Liver (tissue), 8 donors: ENCODE measurements at regions not wholly inside any gene's neighbourhood (a gene's known extent, or its start where the extent isn't known, plus 50 kb on each side); places are given as distances from the start of the nearest gene placed in this dataset.

ENCODE experiments used
- DNase-seq: peaks from one replicate; pipeline ENCODE4 v3.0.0-alpha.2; 2017; ENCODE audit warnings: low spot score
- H3K27ac ChIP-seq, 2 donors: one replicate each; pipeline ENCODE4 v1.7.0; 2013; ENCODE audit warnings: inconsistent platforms in 2 of 2, low read length in 2 of 2, control low read depth in 1 of 2, low read depth in 1 of 2, mild to moderate bottlenecking in 1 of 2
- H3K27me3 ChIP-seq, 4 donors: one replicate each; pipeline versions ENCODE4 v1.6.1 to v1.7.0; 2013; ENCODE audit warnings: low read length in 3 of 4, inconsistent platforms in 1 of 4, mild to moderate bottlenecking in 1 of 4, moderate library complexity in 1 of 4; ENCODE audit not compliant: control insufficient read depth in 4 of 4, insufficient read depth in 4 of 4
- H3K36me3 ChIP-seq, 4 donors: one replicate each; pipeline versions ENCODE4 v1.6.1 to v1.7.0; 2013; ENCODE audit warnings: low read length in 3 of 4, mild to moderate bottlenecking in 3 of 4, low read depth in 1 of 4, moderate library complexity in 1 of 4; ENCODE audit not compliant: control insufficient read depth in 4 of 4, insufficient read depth in 3 of 4
- H3K4me1 ChIP-seq, 4 donors: one replicate each; pipeline versions ENCODE4 v1.6.1 to v1.7.0; 2013; ENCODE audit warnings: low read length in 3 of 4, mild to moderate bottlenecking in 3 of 4, moderate library complexity in 1 of 4; ENCODE audit not compliant: control insufficient read depth in 4 of 4, insufficient read depth in 4 of 4
- H3K4me3 ChIP-seq, 3 donors: one replicate each; pipeline versions ENCODE4 v1.6.1 to v1.7.0; 2013; ENCODE audit warnings: low read length in 3 of 3, control low read depth in 1 of 3, low read depth in 1 of 3, mild to moderate bottlenecking in 1 of 3
- H3K9ac ChIP-seq, 2 donors: one replicate each; pipeline ENCODE4 v1.7.0; 2013; ENCODE audit warnings: low read length in 2 of 2, mild to moderate bottlenecking in 2 of 2, moderate library complexity in 2 of 2, control low read depth in 1 of 2, low read depth in 1 of 2
- H3K9me3 ChIP-seq, 4 donors: one replicate each; pipeline versions ENCODE4 v1.6.1 to v1.7.0; 2013; ENCODE audit warnings: low read length in 3 of 4; ENCODE audit not compliant: control insufficient read depth in 4 of 4
- ATF3 ChIP-seq: IDR thresholded peaks from 2 replicates; pipeline ENCODE4 v1.6.1; 2016; ENCODE audit warnings: antibody characterized with exemption
- CTCF ChIP-seq: fragments of 150-350 bp; IDR thresholded peaks from 2 replicates; pipeline ENCODE4 v1.5.1; 2017; ENCODE audit warnings: improper control_type of control experiment, low read depth, low read length; ENCODE audit not compliant: missing input control
- EGR1 ChIP-seq, 2 donors: IDR thresholded peaks; 2 replicates each; pipeline ENCODE4 v1.6.1; 2016 to 2018; ENCODE audit warnings: antibody characterized with exemption in 2 of 2, low read depth in 2 of 2
- FOXA1 ChIP-seq: IDR thresholded peaks from 2 replicates; pipeline ENCODE4 v1.6.1; 2016; ENCODE audit warnings: antibody characterized with exemption
- FOXA2 ChIP-seq: IDR thresholded peaks from 2 replicates; pipeline ENCODE4 v1.6.1; 2016; ENCODE audit warnings: antibody characterized with exemption
- GABPA ChIP-seq, 2 donors: IDR thresholded peaks in 1 of 2; conservative IDR thresholded peaks in 1 of 2; 2 replicates each; pipeline ENCODE4 v1.6.1; 2016; ENCODE audit warnings: antibody characterized with exemption in 2 of 2, mild to moderate bottlenecking in 1 of 2, moderate library complexity in 1 of 2
- HNF4A ChIP-seq, 2 donors: conservative IDR thresholded peaks; 2 replicates each; pipeline ENCODE4 v1.6.1; 2016; ENCODE audit warnings: antibody characterized with exemption in 2 of 2, mild to moderate bottlenecking in 2 of 2
- HNF4G ChIP-seq: IDR thresholded peaks from 2 replicates; pipeline ENCODE4 v1.6.1; 2016; ENCODE audit warnings: antibody characterized with exemption
- JUND ChIP-seq, 2 donors: IDR thresholded peaks; 2 replicates each; pipeline ENCODE4 v1.6.1; 2016; ENCODE audit warnings: antibody characterized with exemption in 2 of 2
- MAX ChIP-seq: IDR thresholded peaks from 2 replicates; pipeline ENCODE4 v1.6.1; 2016; ENCODE audit warnings: antibody characterized with exemption
- NR2F2 ChIP-seq: IDR thresholded peaks from 2 replicates; pipeline ENCODE4 v1.6.1; 2016; ENCODE audit warnings: antibody characterized with exemption
- RAD21 ChIP-seq, 2 donors: IDR thresholded peaks; 2 replicates each; pipeline ENCODE4 v1.6.1; 2016; ENCODE audit warnings: antibody characterized with exemption in 2 of 2, mild to moderate bottlenecking in 2 of 2
- RXRA ChIP-seq, 2 donors: IDR thresholded peaks; 2 replicates each; pipeline ENCODE4 v1.6.1; 2017 to 2018; ENCODE audit warnings: antibody characterized with exemption in 2 of 2, mild to moderate bottlenecking in 1 of 2
- SP1 ChIP-seq: IDR thresholded peaks from 2 replicates; pipeline ENCODE4 v1.6.1; 2018; ENCODE audit warnings: antibody characterized with exemption, mild to moderate bottlenecking
- TAF1 ChIP-seq: conservative IDR thresholded peaks from 2 replicates; pipeline ENCODE4 v1.6.1; 2016; ENCODE audit warnings: antibody characterized with exemption, mild to moderate bottlenecking
- YY1 ChIP-seq: IDR thresholded peaks from 2 replicates; pipeline ENCODE4 v1.6.1; 2016; ENCODE audit warnings: antibody characterized with exemption, mild to moderate bottlenecking
- ZBTB33 ChIP-seq: IDR thresholded peaks from 2 replicates; pipeline ENCODE4 v1.6.1; 2016; ENCODE audit warnings: antibody characterized with exemption
- WGBS: extraction: QIAGEN DNeasy Blood & Tissue Kit; methylation state at CpG from one replicate; pipeline ENCODE4 v1.1.7; 2013; 5-methylcytosine and 5-hydroxymethylcytosine counted together
- TF ChIP-seq, protein P1 (sequence below): IDR thresholded peaks from 2 replicates; pipeline ENCODE4 v1.6.1; 2016; ENCODE audit warnings: antibody characterized with exemption, mild to moderate bottlenecking
- donor health status: healthy.
- donor health status: healthy.
- donor health status: healthy.
- donor health status: healthy.
- donor health status: healthy.

DNA sequence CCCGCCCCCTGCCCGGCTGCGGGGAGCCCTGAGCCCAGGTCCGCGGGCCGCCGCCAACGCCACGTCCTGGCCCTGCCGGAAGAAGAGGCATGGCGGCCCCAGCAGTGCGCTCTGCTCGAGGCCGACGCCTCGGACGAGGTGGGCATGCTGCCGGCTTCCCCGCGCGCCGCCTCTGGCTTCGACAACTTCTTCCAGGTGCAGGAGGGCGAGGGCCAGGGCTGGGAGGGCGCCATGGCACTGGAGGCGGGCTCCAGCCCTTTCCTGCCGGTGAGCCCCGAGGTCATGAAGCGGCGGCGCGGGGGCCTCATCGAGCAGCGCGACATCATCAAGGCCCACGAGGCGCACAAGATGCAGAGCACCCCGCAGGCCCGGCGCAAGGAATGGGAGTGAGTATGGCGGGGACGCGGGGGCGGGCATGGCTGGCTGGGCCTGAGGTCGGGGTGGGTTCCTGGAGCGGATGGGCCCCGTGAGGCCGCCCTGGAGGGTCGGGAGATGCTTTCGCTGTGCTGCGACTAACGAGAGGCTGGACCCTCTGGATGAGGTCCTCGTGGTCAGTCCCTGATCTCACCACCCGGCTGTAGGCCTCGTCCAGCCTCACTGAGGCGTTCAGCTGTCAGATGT, 70.0 kb upstream of the CACNA1E start:
- Histone ChIP-seq H3K4me1 (no peaks in the 10 kb centered on the region), H3K27ac (no peak overlapping the region), H3K9me3 (no peaks in the 10 kb centered on the region), H3K27me3 (peaks cover 0 to 3% (median 0%) of the 10 kb centered on the region in 4 donors), H3K4me3 (no peak overlapping the region), H3K9ac (no peak overlapping the region), H3K36me3 (no peaks in the 10 kb centered on the region)
- DNase-seq, result no peak
- WGBS, result 92% methylated on average over 56 of the region's 56 CpGs
- no peak for TF ChIP-seq ATF3
- TF ChIP-seq JUND (IDR thresholded peaks at IDR 0.05), result no peak
- no peak for TF ChIP-seq NR2F2
- TF ChIP-seq FOXA1, result no peak
- TF ChIP-seq HNF4G, result no peak
- TF ChIP-seq, protein P1, sequence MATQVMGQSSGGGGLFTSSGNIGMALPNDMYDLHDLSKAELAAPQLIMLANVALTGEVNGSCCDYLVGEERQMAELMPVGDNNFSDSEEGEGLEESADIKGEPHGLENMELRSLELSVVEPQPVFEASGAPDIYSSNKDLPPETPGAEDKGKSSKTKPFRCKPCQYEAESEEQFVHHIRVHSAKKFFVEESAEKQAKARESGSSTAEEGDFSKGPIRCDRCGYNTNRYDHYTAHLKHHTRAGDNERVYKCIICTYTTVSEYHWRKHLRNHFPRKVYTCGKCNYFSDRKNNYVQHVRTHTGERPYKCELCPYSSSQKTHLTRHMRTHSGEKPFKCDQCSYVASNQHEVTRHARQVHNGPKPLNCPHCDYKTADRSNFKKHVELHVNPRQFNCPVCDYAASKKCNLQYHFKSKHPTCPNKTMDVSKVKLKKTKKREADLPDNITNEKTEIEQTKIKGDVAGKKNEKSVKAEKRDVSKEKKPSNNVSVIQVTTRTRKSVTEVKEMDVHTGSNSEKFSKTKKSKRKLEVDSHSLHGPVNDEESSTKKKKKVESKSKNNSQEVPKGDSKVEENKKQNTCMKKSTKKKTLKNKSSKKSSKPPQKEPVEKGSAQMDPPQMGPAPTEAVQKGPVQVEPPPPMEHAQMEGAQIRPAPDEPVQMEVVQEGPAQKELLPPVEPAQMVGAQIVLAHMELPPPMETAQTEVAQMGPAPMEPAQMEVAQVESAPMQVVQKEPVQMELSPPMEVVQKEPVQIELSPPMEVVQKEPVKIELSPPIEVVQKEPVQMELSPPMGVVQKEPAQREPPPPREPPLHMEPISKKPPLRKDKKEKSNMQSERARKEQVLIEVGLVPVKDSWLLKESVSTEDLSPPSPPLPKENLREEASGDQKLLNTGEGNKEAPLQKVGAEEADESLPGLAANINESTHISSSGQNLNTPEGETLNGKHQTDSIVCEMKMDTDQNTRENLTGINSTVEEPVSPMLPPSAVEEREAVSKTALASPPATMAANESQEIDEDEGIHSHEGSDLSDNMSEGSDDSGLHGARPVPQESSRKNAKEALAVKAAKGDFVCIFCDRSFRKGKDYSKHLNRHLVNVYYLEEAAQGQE, result no peak
- no peak for TF ChIP-seq CTCF
- no peak for TF ChIP-seq HNF4A (conservative IDR thresholded peaks at IDR 0.05)
- TF ChIP-seq SP1, result no peak
- no peak for TF ChIP-seq GABPA (IDR thresholded peaks at IDR 0.05 in 1 of 2, conservative IDR thresholded peaks at IDR 0.05 in 1 of 2)
- no peak for TF ChIP-seq ZBTB33
- no peak for TF ChIP-seq YY1
- TF ChIP-seq TAF1, result no peak
- no peak for TF ChIP-seq EGR1 (IDR thresholded peaks at IDR 0.05; ENCODE audit: low read depth in 2 of 2)
- TF ChIP-seq RAD21 (IDR thresholded peaks at IDR 0.05), result no peak
- no peak for TF ChIP-seq MAX
- no peak for TF ChIP-seq FOXA2
- TF ChIP-seq RXRA (IDR thresholded peaks at IDR 0.05), result no peak
